K562 (cell line): ENCODE measurements at regions not wholly inside any gene's neighbourhood (a gene's known extent, or its start where the extent isn't known, plus 50 kb on each side); places are given as distances from the start of the nearest gene placed in this dataset.
"Not testable (repeated sequence)": the region's sequence is repeated elsewhere in the genome, so short reads cannot be mapped to it uniquely, and the experiment has no call there.

Experiments used
- EP300 ChIP-seq: IDR thresholded peaks from 2 replicates; pipeline ENCODE4 v1.6.1; 2012; ENCODE audit warnings: low read length, improper control_type of control experiment
- JUN ChIP-seq, 2 experiments: sonication (generic) in 1 of 2; formaldehyde crosslinking in 1 of 2; IDR thresholded peaks; 2 replicates each; pipeline versions ENCODE4 v1.6.1 to v1.8.0; 2012 to 2022; ENCODE audit warnings: borderline replicate concordance in 2 of 2, mild to moderate bottlenecking in 2 of 2, improper control_type of control experiment in 1 of 2, low read depth in 1 of 2, low read length in 1 of 2, missing genetic modification reagents in 1 of 2
- KAT2B ChIP-seq: IDR thresholded peaks from one replicate; pipeline ENCODE4 v1.6.1; 2012; ENCODE audit warnings: low read depth, mild to moderate bottlenecking, control low read depth, inconsistent platforms, low read length, moderate library complexity
- PATZ1 ChIP-seq: fragments of 250-450 bp; sonication (Bioruptor Pico); IDR thresholded peaks from 2 replicates; pipeline ENCODE4 v1.5.0; 2020; ENCODE audit warnings: mild to moderate bottlenecking, borderline replicate concordance
- POLR2AphosphoS5 ChIP-seq: IDR thresholded peaks from 2 replicates; pipeline ENCODE4 v1.6.1; 2011; ENCODE audit warnings: mild to moderate bottlenecking, low read depth, low read length, moderate library complexity; ENCODE audit not compliant: control insufficient read depth, insufficient read depth
- SREBF1 ChIP-seq: fragments of 150-350 bp; IDR thresholded peaks from 2 replicates; pipeline ENCODE4 v1.6.1; 2014; ENCODE audit warnings: antibody characterized with exemption, low read depth, low read length, borderline replicate concordance
- ZNF133 ChIP-seq: fragments of 250-450 bp; sonication (Bioruptor Pico); IDR thresholded peaks from 2 replicates; pipeline ENCODE4 v1.4.0; 2020; ENCODE audit warnings: mild to moderate bottlenecking
- ZNF239 ChIP-seq: fragments of 250-450 bp; sonication (Bioruptor Pico); IDR thresholded peaks from 2 replicates; pipeline ENCODE4 v1.4.0; 2020; ENCODE audit warnings: mild to moderate bottlenecking
- TF ChIP-seq, protein P1 (sequence below), 3 experiments: IDR thresholded peaks in 2 of 3; conservative IDR thresholded peaks in 1 of 3; 2 replicates each; pipeline ENCODE4 v1.5.1; 2011 to 2012; ENCODE audit warnings: low read length in 3 of 3, mild to moderate bottlenecking in 3 of 3, control low read depth in 2 of 3, improper control_type of control experiment in 1 of 3, inconsistent platforms in 1 of 3, low read depth in 1 of 3, mixed read lengths in 1 of 3, moderate library complexity in 1 of 3; ENCODE audit not compliant: insufficient read depth in 2 of 3
- TF ChIP-seq, protein P2 (sequence below): sonication (generic); formaldehyde crosslinking; IDR thresholded peaks from 2 replicates; pipeline ENCODE4 v1.8.0; 2022; ENCODE audit warnings: mild to moderate bottlenecking, missing genetic modification reagents

- TF ChIP-seq KAT2B; JUN (IDR thresholded peaks at IDR 0.05; ENCODE audit: borderline replicate concordance, low read depth, low read length); JUN (CRISPR knock-in tag; IDR thresholded peaks at IDR 0.05; ENCODE audit: borderline replicate concordance); PATZ1 (CRISPR knock-in tag); EP300; ZNF133; POLR2AphosphoS5; ZNF239; SREBF1: not testable (repeated sequence)
- TF ChIP-seq, protein P1, sequence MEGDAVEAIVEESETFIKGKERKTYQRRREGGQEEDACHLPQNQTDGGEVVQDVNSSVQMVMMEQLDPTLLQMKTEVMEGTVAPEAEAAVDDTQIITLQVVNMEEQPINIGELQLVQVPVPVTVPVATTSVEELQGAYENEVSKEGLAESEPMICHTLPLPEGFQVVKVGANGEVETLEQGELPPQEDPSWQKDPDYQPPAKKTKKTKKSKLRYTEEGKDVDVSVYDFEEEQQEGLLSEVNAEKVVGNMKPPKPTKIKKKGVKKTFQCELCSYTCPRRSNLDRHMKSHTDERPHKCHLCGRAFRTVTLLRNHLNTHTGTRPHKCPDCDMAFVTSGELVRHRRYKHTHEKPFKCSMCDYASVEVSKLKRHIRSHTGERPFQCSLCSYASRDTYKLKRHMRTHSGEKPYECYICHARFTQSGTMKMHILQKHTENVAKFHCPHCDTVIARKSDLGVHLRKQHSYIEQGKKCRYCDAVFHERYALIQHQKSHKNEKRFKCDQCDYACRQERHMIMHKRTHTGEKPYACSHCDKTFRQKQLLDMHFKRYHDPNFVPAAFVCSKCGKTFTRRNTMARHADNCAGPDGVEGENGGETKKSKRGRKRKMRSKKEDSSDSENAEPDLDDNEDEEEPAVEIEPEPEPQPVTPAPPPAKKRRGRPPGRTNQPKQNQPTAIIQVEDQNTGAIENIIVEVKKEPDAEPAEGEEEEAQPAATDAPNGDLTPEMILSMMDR (IDR thresholded peaks at IDR 0.05 in 2 of 3, conservative IDR thresholded peaks at IDR 0.05 in 1 of 3; ENCODE audit: insufficient read depth in 2 of 3, low read depth in 1 of 3, low read length in 3 of 3) = not testable (repeated sequence)
- TF ChIP-seq, protein P2, sequence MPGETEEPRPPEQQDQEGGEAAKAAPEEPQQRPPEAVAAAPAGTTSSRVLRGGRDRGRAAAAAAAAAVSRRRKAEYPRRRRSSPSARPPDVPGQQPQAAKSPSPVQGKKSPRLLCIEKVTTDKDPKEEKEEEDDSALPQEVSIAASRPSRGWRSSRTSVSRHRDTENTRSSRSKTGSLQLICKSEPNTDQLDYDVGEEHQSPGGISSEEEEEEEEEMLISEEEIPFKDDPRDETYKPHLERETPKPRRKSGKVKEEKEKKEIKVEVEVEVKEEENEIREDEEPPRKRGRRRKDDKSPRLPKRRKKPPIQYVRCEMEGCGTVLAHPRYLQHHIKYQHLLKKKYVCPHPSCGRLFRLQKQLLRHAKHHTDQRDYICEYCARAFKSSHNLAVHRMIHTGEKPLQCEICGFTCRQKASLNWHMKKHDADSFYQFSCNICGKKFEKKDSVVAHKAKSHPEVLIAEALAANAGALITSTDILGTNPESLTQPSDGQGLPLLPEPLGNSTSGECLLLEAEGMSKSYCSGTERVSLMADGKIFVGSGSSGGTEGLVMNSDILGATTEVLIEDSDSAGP (CRISPR knock-in tag) = not testable (repeated sequence)
Measured at GRCh38 chr4:28312497-28312896, 1451.9 kb downstream of the STIM2 start.
